HG03565 (cell line): ENCODE measurements at regions not wholly inside any gene's neighbourhood (a gene's known extent, or its start where the extent isn't known, plus 50 kb on each side); places are given as distances from the start of the nearest gene placed in this dataset.

Source experiments
- ATAC-seq: cut with Tn5 transposase; IDR thresholded peaks from one replicate; pipeline ENCODE4 v1.9.1; 2021; ENCODE audit warnings: mild to moderate bottlenecking, moderate library complexity; ENCODE audit not compliant: unreplicated experiment

DNA sequence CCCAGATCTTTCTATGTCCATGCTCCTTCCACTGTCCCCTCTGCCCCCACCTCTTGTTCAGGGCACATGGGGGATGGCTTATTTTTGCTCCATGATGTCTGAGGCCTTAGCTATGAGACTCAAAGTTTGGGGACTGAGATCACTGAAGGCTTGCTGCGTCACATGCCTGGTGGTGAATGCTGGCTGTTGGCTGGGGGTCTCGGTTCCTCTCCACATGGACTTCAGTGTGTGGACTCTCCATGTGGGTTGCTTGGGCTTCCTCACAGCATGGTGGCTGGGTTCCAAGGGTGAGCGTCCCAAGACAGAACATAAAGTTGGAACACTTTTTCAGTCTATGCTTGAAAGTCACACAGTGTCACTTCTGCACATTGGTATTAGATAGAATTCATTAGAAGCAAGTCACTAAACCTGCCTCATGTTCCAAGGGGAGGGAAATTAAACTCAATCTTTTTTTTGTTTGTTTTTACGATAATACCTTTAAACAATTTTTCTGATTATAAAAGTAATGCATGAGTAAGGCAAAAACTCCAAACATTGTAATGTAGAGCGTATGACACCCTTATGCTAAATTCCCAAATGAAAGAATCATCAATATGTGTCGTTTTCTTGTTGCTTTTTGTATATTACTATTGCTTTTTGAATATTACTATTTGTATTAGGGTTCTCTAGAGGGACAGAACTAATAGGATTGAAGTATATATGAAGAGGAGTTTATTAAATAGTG is 111.7 kb downstream of the MYCN start:
- ATAC-seq, result no peak

- ATAC-seq, result no peak
Observed at GRCh38 chr2:16050908-16051489, 110.6 kb downstream of the MYCN start.

- no peak for ATAC-seq
Observed at GRCh38 chr2:16050261-16050907, 110.0 kb downstream of the MYCN start.

DNA sequence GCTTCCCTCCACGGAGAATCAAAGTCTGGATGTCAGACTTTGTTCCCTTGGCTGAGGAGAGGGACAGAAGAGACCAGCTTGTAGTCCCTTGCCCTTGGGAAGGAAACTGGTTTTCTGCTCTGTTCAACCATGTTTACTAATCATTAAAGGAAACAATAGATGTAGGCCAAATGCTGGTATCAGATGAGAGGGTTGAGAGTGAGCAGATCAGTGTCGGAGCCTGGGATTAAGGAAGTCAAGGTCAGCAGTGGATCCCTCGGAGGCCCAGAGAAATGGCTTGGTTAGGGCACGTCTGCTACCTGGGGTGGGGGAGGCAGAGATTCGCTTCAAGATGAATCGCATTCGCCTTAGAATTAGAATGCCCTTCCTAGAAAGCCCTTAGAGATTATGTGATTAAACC is 109.1 kb downstream of the MYCN start:
- no peak for ATAC-seq

DNA sequence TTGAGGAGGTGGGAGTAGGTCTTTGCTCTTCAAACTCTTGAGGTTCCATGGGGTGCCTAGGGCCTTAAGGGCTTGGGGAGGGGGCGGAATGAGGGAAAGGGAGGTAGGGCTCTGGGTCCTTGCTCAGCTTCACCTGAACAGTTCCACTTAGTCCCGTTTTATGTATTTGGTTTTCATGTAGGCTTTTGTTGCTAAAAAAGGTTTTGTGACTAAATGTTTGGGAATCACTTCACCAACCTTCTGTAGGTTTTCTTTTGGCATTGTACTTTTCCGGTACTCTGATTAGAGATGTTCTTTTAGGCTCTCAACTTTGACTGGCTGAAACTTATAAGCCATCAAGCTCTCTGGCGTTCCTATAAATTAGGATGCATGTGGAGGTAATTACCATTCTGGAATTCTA is 108.1 kb downstream of the MYCN start:
- ATAC-seq, result no peak

DNA sequence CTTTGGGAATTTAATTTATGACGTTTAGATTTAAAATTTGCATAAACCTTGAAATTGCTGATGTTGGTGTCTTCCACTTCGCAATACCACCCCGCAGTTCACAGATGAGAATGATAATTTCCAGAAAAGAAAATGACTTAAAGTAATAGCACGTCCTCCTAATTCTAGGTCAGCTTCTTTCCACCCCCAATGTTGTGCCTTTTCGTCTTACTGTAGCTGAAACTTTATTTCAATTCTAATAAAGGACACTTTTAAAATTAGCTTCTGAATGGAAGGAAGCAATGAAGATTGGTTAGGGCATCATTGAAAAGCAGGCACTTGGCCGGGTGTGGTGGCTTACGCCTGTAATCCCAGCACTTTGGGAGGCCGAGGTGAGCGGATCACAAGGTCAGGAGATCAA is 107.4 kb downstream of the MYCN start:
- no peak for ATAC-seq

DNA sequence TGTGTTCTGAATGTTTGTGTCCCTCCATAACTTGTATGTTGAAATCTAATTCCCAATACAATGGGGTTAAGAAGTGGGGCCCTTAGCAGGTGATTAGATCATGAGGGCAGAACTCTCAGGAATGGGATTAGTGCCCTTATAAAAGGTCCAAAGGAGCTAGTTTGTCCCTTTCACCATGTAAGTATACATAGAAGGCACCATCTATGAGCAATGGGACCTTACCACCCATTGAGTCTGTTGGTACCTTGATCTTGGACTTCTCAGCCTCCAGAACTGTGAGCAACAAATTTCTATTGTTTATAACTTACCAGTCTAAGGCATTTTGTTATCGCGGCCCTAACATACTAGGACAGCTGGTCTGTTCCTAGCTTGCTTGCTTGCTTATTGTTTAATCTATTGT is 106.3 kb downstream of the MYCN start:
- ATAC-seq, result no peak

DNA sequence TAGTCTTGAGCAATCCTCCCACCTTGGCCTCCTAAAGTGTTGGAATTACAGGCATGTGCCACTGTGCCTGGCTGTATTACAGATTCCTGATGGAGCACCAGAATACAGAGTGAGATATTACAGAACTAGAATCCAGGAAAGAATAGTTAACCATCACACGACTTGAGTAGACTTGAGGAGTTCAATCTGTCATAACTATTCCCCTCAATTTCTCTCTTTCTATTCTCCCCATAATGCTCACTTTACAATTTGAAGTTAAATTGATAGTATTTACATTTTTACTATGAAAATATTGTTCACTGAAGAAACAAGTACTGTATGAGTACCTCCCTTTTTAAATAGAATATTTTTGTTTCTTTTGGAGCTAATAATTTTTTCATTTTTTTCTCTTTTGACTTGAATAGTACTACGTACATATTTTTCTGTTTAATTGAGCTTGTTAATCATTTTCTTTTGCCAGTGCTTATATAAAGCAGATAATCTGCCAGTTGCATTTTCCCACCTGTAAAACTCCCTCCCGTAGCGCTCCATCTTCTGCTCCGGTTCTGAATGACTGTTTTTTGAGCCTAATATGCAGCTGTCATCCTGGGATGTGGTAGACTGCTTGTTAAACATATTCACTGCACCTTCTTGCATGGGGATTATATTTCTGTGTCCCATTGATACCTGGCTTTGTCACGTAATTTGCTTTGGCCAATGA is 105.5 kb downstream of the MYCN start:
- ATAC-seq, result no peak

GRCh38 chr2:16044946-16045456 is 104.7 kb downstream of the MYCN start:
- ATAC-seq, result no peak

- ATAC-seq, result no peak
Observed at GRCh38 chr2:16043627-16044026, 103.3 kb downstream of the MYCN start.

DNA sequence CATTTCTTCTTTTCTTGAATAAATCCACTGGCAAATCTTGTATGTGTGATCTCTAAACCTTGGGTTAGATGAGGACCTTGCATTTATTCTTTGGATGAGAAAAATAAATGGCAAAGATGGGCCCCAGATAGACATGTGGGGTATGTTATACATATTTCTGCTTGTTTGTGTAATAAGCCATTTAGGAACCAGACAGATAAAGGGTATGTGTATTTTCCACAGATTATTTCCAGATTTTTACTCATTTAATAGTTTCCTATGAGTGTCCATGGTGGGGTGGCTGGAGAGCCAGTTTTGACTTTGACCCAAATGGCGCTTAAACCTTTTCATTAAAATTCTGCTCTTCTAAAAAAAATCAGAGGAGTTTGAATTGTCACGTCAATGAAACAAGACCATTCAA is 102.8 kb downstream of the MYCN start:
- ATAC-seq, result no peak

GRCh38 chr2:16042201-16042700 is 101.9 kb downstream of the MYCN start:
- ATAC-seq, result no peak

GRCh38 chr2:16040271-16041010 is 100.1 kb downstream of the MYCN start:
- ATAC-seq, result no peak

GRCh38 chr2:16039823-16040222 is 99.5 kb downstream of the MYCN start:
- ATAC-seq, result no peak

- ATAC-seq, result no peak
Observed at GRCh38 chr2:16039055-16039454, 98.7 kb downstream of the MYCN start.

- no peak for ATAC-seq
Observed at GRCh38 chr2:16038621-16039020, 98.3 kb downstream of the MYCN start.

DNA sequence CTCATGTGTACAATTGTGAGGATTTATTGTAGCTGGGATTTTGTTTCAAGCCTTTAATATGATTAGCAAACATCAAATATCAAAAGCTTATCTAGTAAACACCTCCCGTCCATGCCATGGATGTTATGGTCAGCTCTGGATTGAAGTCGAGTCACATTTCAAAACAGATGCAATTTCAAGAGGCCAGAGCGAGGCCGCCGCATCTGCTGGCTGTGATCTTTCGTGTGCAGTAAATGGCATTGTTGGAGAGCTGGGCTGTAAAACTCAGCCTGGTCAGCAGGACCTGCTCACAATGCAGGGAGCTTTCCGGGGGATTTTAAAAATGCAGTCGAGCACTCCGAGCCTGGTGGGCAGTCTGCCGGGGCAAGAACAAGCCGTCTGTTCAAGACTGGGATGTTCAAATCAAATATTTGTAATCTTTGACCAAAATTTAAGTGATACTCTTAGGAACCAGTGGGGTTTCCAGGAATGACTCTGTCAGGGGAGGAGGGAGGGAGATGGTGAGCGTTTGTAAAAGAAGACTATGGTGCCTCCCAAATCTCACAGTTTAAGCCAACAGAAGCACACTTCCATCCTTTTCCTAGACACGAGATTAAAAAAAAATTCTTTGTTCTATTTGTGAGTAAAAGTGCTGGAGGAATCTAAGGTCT is 97.6 kb downstream of the MYCN start:
- ATAC-seq, result no peak

DNA sequence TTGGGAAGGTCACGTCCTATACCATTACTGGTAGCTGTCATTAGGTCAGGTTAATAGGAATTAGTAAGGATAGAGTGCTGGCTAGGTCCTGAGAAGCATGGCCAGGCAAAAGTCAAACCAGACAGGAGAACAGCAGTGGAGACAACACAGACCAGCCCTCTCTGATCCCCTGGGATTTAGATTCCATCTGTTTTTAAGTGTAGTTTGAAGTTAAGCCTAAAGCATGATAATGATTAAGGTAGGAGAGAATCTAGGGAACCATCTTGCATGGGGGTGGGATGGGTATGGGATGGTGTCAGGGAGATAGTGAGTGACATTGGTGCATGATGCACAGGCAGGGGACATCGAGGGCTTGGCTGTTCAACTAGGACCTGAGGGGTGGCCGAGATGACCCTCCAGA is 96.6 kb downstream of the MYCN start:
- no peak for ATAC-seq

DNA sequence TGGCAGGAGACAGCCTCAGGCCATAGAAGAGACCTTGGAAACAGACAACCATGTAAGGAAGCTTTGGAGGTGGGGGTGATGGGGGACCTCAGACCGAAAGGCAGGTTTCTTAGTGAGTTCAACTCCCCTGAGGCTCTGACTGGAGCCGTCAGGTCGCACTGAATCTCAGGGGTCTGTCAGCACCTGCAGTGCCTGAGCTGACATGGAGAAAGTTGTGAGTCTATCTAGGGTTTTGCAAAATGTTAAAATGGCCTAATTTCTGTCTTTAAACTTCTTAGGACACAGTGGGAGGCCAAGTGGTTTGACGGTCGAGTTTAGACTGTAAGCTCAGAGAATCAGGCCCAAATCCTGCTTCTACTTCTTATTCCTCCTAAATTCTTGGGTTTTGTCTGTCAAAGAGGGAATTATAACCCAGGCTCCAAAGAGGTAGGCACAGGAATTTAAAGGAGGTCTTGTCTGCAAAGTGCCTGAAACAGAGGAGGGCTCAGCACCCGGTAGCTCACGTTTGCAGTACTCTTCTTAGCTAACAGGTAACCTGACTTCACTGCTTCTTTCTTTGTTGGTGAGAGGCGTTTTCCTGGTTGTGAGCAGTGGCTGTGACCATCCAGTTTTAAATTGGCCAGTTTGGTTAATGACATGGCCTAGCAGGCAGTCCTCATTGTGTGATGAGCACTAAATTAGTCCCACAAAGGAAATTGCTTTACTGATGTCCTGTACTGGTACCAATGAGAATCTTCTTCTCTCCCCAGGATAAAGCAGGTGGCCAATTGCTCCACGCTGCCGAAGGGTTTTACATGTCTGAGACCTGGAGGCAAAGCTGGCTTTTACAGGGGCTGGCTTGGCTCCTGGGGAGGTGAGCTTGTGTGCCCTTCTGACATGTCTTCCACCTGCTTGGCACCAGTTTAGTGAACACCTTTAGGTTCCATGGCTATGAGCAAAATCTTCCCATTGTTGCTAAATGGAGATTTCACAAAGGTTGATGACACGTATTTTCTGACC is 95.7 kb downstream of the MYCN start:
- ATAC-seq, result no peak
